Raji (cell line): ENCODE measurements at regions not wholly inside any gene's neighbourhood (a gene's known extent, or its start where the extent isn't known, plus 50 kb on each side); places are given as distances from the start of the nearest gene placed in this dataset.

Source experiments
- POLR2A ChIP-seq: IDR thresholded peaks from 2 replicates; pipeline ENCODE4 v1.6.1; 2011; ENCODE audit warnings: low read depth, low read length, control low read depth; ENCODE audit not compliant: insufficient read depth

DNA sequence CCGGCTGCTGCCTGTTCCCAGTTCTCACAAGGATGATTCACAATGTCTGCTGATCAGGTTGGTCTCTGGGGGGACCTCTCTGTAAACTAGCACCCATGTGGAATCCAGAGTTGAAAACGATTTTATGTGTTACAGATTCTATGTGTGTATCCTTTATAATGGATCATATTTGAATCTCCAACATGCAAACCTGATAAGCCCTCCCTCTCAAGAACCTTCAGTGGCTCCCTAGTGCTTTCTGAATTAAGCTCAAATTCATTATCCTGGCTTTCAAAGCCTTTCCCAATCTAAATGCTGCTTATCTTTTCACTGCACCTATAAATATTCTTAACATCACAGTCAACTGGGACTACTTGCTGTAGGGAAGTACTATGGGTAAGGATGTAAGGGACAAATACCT lies 166.8 kb upstream of the USP24 start:
- no peak for TF ChIP-seq POLR2A

DNA sequence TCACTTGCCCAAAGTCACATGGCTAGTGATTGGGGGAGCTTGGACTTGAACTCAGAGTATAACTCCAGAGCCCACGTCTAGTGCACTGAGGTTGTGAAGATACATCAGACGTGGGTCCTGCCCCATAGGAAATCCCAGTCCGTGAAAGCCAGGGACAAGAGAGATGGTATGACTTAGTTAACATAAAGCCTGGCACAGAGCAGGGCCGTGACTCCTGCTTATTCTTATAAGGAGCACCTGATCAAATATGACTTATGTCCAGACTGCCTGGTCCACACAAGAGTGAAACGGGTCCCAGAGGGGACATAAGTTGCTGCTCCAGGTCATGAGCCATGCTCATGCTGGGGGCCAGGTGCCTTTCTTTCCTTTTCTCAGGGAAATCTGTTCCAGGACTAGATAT lies 166.3 kb upstream of the USP24 start:
- TF ChIP-seq POLR2A, result no peak

DNA sequence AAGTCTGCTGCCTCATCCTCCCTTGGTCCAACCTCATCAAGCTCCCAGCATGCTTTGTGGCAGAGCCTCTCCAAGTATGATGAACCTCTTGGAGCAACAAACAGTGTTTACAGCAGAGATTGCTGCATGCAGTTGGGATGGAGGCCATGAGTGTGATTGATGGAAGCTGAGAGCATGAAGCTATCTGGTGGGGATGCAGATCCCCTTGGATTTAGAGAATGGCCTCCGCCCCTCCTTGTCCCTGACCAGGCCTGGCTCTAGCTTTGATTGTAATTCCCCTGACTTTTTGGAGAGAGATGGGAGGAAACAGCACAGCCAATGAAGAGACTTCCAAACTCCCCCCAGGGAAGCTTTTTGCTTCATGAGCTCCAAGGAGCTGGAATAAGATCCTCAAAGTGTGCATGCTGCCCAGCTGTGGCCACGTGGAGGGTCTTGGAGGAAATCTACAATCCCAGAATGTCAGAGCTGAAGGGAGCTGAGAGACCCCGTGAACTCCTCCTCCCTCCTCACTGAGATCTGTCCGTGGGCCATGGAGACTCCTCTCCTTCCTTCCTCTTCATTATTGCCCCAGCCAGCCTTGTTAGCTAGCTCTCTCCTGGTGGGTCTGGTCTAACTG lies 165.3 kb upstream of the USP24 start:
- no peak for TF ChIP-seq POLR2A

DNA sequence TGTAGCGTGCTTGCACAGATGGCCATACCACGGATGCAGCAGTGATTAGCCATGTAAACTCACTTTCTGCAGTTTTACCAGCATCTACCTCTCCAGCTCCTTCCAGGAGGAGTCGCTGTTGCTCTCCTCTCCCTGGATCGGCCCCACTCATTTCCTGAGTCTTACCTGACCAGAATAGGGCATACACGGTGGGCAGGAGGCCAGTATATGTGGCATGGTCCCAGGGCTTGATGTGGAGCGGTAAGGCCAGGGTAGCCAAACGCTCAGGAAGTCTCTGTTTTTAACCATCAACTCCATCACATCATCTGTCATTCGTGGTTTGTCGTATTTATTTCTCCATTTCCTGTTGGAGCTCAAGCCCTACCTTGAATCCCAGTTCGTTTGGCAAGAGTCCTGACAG lies 163.4 kb upstream of the USP24 start:
- TF ChIP-seq POLR2A, result no peak

DNA sequence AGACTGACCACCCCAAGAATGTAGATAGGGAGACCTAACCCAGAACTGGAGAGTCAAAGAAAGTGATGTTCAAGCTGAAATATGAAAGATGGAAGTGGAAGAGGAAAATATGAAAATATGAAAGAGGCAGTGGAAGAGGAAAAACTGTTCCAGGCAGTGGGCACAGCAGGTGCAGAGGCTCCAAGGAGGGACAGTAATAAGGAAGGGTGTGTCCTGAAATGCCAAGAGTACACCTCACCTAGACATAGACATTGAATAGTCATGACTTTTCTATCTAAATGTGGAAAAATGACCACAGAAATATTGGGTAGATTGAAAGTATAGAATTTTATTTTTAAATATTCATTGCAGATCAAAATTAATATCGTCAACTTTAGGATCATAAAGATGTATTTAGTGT lies 161.7 kb upstream of the USP24 start:
- no peak for TF ChIP-seq POLR2A

DNA sequence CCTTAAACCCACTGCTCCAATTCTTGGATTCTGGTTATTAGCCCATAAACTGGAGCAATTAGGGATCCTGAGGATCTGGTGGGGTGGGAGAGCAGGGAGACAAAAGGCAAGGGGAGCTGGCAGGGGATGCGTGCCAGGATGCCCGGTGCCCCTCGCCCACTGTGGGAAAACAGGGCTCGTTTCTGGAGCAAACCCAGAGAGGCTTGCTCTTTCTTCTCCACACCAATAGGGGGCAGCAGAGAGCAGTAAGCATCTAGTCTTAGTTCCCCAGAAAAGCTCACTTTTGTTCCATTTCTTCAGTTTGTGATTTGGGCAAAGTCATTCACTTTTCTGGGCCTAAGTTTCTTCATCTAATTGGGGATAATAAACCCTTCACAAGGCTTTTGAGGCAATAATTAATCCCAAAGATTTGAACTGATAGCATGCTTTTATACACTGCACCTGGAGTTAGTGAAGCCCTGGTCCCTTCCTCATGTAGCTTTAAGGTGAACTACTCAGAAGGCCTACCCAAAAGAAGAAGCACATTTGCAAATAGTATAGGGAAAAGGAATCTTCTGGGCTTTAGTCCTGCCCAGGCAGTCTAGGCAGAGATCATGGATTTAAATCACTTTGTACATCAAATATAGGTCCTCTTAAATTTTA lies 160.6 kb upstream of the USP24 start:
- TF ChIP-seq POLR2A, result no peak

DNA sequence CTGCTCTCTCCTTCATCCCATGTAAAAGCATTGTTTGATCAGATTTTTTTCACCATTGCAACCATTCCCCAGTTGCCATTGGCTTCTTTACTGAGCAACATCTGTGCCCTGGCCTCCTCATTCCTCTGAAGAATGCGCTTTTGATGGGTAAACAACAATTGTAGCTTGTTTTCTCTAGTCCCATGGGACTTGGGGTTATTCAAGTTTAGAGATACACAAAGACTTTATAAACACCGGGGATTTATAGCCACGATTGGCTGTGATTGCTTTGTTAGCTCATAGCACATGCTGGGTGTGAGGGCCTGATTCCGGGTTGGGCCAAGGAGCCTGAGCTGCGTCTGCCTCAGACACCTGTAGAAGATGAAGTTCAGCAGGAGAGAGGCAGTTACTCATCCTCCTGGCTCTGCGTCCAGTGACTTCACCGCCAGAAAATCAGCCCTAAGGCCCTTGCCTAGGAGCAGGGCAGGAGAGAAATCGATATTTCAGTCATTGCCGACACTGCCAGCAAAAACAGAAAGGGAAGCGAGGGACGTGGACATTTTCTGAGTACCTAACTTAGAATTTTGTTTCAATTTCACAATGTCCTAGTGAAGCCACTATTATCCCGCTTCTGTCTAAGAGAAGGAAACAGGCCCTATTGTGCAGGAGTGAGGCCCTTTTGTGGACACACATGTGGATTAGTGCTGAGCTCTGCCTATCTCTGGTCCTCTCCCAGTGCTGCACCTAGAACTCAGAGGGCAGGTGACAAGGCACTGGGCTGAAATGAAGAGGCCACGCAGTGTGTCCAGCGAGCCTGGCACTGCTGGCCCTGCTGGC lies 159.8 kb upstream of the USP24 start:
- no peak for TF ChIP-seq POLR2A

DNA sequence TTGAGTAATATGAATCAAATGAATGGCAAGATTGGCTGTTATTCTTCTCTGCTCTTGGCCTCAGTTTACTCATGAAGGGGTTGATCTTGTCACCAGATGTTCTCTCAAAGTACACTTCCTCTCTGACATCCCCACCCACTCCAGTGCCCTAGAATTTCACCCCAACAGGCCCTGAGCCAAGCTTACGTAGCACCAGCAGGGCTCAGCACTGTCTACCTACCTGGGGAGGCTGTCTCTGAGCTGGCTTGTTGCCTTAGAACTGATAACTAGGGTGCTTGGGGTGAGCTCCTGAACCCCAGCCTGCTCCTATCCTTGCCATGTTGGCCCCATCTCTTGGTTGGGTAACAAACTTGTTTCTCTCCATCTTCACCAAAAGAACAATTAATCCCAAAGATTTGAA lies 159.1 kb upstream of the USP24 start:
- TF ChIP-seq POLR2A, result no peak

DNA sequence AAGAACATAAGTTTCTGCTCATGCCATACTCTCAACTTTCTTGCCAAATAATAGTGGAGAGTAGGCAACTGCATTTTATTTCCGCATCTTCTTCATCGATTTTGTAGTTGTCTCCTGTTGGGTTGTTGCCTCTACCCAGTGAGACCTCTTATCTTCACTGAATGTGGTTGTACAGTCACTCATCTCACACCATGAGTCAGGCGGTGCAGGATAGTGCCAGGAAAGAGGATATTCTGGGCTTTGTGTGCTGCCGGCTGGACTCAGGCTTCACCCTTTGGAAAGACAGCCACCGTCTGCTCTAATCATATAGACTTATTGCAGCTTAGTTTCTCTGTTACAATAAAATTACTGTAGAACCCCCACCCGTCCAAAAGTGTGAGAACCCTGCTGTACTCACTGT lies 154.3 kb upstream of the USP24 start:
- TF ChIP-seq POLR2A, result no peak

DNA sequence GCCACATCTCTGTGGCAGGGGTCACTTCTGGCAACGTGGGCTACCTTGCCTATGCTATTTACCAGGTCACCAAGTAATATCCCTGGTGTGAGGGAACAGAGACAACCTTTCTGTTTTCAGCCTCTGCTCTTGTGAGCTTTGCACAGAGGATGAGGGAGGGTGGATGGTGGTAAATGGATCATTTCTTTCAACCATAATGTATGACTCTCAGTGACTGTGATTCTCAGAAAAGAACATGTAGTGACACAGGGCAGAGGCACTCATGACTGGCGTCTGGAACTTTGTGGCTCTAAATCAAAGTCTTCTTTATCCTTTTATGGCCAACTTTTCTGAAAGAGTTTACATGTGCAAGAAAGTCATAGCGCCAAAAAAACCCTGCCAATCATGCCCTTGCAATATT lies 153.5 kb upstream of the USP24 start:
- no peak for TF ChIP-seq POLR2A

DNA sequence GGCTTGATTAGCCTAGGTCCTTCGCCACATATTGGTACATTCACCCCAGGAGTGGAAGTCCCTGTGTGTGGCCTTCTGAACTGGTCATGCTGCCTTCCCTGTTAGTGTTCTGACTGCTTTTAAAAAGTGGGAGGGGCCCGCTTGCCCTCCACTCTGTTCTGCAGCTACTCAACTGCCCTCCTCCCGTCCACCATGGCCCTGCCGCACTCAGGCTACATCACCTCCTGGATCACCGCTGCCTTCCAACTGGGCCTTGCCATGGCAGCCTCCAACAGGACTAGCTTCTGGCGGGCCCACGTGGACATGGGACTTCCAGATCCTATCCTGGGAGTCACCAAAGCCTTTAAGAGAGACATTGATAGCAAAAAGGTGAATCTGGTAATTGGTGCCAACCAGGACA lies 152.1 kb upstream of the USP24 start:
- TF ChIP-seq POLR2A, result no peak

DNA sequence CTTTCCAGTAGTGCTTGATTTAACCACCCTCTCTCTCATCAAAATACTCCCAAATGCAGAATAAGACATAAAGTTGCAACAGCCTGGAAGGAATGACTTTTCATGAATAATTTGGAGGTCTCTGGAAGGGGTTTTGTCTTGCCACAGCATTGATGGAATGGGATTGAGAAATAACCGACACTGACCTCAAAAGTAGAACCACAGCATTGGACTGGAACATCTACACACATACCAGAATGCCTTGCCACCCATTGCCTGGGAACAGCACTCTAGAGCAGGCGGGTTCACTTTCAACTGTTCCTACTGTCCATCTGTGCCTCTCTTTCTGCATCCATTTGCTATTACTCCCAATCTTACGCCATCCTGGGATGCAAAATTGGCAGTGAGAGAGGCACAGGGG lies 149.1 kb upstream of the USP24 start:
- no peak for TF ChIP-seq POLR2A

DNA sequence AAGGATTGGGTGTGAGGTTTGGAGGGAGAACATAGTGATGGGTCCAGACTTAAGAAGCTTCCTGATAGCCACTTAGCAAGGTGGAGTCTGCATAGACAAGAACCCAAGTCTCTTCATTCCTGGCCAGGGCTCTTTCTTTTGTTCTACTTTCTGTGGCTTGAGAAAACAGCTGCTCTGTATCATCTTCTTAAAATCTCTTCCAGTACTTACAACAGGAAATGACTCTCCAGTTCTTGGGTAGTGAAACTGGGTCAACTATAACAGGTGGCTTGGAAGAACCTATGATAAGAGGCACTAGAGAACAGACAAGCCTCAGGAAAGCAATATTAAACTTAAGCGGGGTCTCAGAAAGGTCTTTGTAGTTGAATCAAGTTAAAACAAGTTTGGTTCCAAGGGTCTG lies 148.1 kb upstream of the USP24 start:
- no peak for TF ChIP-seq POLR2A

DNA sequence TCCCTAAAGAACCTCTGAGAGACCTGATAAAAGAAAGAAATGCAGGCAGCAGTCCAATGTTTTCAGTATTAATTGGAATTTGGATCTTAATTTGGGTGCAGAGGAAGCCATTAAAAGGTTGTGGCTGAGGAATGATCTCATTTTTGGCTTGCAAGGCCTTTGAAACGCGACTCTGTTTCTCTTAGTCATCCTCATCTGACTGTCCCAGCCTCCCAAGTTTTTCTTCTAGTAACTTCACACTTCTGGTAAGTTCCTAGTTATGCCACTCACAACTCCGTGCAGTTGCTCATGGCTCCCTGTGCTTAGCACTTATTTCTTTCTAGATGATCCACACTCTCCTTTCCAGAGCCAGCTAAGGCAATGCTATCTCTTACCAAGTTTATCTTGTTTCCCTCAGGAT lies 147.4 kb upstream of the USP24 start:
- TF ChIP-seq POLR2A, result no peak

DNA sequence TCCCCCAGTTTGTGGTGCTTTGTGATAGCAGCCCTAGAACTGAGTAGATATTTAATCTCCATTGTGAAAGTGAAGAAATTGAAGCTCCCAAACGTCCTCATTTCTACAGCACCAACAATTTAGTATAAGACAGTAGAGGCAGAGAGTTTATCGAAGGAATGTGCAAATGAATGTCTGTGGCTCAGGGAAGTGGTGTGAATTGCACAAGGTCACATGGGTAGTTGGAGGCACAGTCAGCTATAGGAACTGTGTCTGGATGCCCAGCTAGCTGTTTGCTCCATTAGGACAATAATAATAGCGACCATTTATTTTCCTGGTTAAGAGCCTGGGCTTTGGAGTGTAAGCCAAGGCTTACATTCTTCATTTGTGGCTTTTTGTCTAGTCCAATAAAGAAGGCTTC lies 144.4 kb upstream of the USP24 start:
- no peak for TF ChIP-seq POLR2A

DNA sequence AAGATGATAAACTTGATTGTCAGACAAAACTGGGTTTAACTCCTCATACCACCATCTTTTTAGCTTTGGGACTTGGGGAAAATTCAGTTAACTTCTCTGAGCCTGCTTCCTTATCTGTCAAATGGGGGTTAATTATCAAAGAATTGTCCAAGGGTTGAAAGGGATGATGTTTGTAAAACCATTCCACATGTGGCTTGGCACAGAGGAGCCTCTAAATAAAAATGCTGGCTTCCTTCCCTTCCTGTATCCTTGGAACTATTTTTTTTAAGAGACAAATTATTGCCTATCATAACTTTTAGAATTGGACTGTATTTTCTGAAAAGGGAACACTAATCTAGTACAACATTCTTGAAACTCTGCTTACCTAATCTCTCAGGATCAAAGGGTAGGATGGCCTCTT lies 143.4 kb upstream of the USP24 start:
- TF ChIP-seq POLR2A, result no peak
